GM21825 (cell line): ENCODE measurements at regions not wholly inside any gene's neighbourhood (a gene's known extent, or its start where the extent isn't known, plus 50 kb on each side); places are given as distances from the start of the nearest gene placed in this dataset.
"Not testable (repeated sequence)": the region's sequence is repeated elsewhere in the genome, so short reads cannot be mapped to it uniquely, and the experiment has no call there.

Source experiments
- ATAC-seq: cut with Tn5 transposase; IDR thresholded peaks from one replicate; pipeline ENCODE4 v1.9.1; 2021; ENCODE audit warnings: mild to moderate bottlenecking, moderate library complexity; ENCODE audit not compliant: unreplicated experiment

DNA sequence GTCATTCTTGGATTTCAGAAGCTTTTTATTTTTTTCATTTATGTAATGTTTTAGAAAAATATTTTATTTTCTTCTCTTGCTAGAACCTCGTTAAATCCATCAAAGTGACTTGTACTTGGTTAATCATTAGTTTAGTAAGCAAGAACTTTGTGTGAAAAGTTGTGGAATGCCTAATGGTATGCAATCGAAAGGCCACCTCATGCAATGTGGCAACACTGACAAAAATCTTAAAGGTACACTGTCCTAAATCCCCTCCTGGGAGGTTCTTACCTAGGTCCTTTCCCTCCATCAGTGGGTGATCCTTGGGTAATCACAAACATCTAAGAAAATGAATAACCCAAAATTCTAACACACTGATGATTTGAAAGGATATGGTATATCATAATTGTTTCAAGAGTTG, 304.2 kb downstream of the DNAH5 start:
- ATAC-seq: no peak

- ATAC-seq: no peak
Observed at GRCh38 chr5:13632676-13633075, 311.8 kb downstream of the DNAH5 start.

DNA sequence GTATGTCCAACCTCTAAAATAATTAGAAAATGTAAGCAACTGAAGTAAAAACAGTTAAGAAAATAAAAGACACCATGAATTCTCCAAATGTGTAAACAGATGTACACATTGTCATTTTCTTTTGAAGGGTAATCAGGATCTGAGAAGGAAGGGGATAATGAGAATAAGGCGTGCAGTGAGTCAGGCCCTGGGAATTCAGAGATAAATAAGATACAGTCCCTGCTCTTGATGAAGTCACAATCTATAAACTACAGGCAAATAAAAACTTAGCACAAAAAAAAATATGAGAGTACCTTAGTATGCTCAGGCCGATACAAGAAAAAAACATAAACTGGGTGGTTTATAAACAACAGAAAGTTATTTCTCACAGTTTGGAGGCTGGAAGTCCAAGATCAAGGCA, 315.3 kb downstream of the DNAH5 start:
- ATAC-seq: no peak

GRCh38 chr5:13627673-13628454, 316.6 kb downstream of the DNAH5 start:
- no peak for ATAC-seq

DNA sequence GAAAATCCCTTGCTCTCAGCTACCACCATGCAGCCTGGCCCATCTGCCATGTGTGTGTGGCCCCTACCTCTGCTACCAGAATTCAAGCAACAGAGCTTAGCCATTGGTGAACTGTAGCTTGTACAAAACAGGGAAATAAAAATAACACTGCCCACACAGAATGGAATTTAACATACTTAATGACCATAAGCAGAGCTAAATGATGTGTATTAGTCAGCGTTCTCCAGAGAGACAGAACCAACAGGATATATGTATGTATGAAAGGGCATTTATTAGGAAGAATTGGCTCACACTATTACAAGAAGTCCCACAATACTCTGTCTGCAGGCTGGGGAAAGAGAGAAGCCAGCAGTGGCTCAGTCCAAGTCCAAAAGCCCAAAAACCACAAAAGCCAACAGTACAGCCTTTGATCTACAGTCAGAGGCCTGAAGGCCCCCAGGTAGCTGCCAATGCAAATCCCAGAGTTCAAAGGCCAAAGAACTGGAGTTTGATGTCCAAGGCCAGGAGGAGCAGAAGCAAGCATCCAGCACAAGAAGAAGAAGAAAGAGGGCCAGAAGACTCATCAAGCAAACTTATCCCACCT, 318.8 kb downstream of the DNAH5 start:
- ATAC-seq: no peak

- no peak for ATAC-seq
Observed at GRCh38 chr5:13624283-13625074, 320.0 kb downstream of the DNAH5 start.

- ATAC-seq: no peak
Observed at GRCh38 chr5:13613621-13614020, 330.9 kb downstream of the DNAH5 start.

GRCh38 chr5:13611604-13612003, 332.9 kb downstream of the DNAH5 start:
- no peak for ATAC-seq

- no peak for ATAC-seq
Observed at GRCh38 chr5:13609504-13609903, 335.0 kb downstream of the DNAH5 start.

GRCh38 chr5:13606051-13606450, 338.4 kb downstream of the DNAH5 start:
- ATAC-seq: no peak

DNA sequence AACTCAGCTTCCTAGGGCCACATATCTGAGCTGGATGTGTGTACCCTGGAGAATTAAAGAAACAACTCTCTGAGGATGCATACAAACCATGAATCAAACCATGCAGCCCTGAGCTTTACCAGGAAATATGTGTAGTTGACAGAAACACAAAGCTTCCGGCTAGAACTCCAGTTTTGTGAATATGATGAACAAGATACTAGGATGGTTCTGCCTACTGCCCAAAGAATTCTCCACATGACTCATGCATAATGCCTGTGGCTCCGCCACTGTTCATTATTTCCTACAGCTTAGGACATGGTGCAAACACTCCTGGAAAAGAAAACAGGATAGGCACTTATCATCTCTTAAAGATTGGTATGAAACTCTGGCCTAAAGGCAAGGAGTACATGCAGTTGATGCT, 343.4 kb downstream of the DNAH5 start:
- ATAC-seq: no peak

- no peak for ATAC-seq
Observed at GRCh38 chr5:13595978-13596377, 348.5 kb downstream of the DNAH5 start.

DNA sequence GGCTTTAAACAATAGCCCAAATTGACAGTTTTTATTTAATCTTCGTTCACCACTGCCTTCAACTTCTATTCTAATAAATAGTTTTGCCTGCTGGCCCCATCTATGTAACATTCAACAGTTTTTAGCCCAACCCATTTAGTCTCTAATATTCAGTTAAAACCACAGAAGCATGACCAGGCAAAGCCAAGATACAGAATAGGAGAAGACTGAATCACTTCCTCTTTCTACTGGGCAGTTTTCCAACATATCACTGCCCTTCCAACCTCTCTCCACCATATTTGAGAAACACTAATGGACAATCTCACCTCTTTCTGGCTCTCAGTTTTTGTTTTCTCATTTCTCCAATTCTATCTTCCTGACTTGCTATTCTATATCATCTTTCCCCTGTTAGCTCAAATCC, 352.9 kb downstream of the DNAH5 start:
- ATAC-seq: no peak

DNA sequence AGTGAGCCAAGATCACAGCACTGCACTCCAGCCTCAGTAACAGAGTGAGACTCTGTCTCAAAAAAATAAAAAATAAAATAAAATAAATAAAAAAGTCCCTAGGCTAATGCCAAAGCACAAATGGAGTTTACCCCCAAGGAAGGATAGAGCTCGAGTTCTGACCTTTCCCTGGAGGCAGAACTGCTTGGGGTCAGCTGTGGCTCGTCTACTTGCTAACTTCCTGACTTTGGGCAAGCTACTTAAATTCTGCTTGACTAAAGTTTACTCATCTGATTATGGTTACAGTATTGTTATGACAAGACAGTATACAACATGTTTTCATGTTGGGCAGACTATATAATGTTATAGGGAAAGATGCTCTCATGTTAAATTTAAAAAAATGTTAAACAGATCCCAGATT, 359.2 kb downstream of the DNAH5 start:
- no peak for ATAC-seq

GRCh38 chr5:13581914-13582313, 362.6 kb downstream of the DNAH5 start:
- ATAC-seq: no peak

GRCh38 chr5:13581132-13581531, 363.4 kb downstream of the DNAH5 start:
- ATAC-seq: no peak

GRCh38 chr5:13580058-13580457, 364.4 kb downstream of the DNAH5 start:
- ATAC-seq: no peak

- ATAC-seq: not testable (repeated sequence)
Observed at GRCh38 chr5:13579091-13579490, 365.4 kb downstream of the DNAH5 start.

- ATAC-seq: not testable (repeated sequence)
Observed at GRCh38 chr5:13578311-13579039, 366.0 kb downstream of the DNAH5 start.

DNA sequence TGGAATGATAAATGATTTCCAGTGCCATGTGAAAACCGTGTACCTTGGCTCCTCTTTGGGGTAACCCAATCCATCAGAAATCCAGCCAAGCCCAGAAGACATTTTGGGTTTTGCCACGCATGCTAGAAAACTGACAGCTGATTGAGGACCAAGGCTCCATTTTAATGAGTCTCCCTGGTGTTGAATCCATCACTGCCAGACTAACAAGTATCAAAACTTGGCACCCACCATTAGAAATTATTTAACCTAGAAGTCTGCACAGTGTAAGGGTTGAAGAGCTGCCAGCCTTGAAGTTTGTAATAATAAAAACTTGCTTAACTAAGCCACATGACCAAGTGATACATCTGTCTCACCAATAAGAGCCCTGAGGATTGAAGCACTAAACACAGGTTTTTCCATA, 369.9 kb downstream of the DNAH5 start:
- no peak for ATAC-seq

GRCh38 chr5:13572163-13572562, 372.3 kb downstream of the DNAH5 start:
- ATAC-seq: no peak
